HG03442 (cell line): ENCODE measurements at regions not wholly inside any gene's neighbourhood (a gene's known extent, or its start where the extent isn't known, plus 50 kb on each side); places are given as distances from the start of the nearest gene placed in this dataset.
"Not testable (repeated sequence)": the region's sequence is repeated elsewhere in the genome, so short reads cannot be mapped to it uniquely, and the experiment has no call there.

Experiments
- ATAC-seq: cut with Tn5 transposase; IDR thresholded peaks from one replicate; pipeline ENCODE4 v1.9.1; 2021; ENCODE audit warnings: mild to moderate bottlenecking, moderate library complexity; ENCODE audit not compliant: unreplicated experiment

- ATAC-seq, result not testable (repeated sequence)
These were observed 52.5 kb upstream of the CCDC71L start for GRCh38 chr7:106713452-106713851.

GRCh38 chr7:106714590-106715442 lies 53.9 kb upstream of the CCDC71L start:
- not testable (repeated sequence) for ATAC-seq

- no peak for ATAC-seq
These were observed 54.8 kb upstream of the CCDC71L start for GRCh38 chr7:106715730-106716129.

- ATAC-seq, result no peak
These were observed 56.4 kb upstream of the CCDC71L start for GRCh38 chr7:106717254-106717954.

- peak; percentile 90 for ATAC-seq
These were observed 57.3 kb upstream of the CCDC71L start for GRCh38 chr7:106717955-106718871.

- peak; percentile 52 for ATAC-seq
These were observed 59.7 kb upstream of the CCDC71L start for GRCh38 chr7:106720641-106721040.

GRCh38 chr7:106721816-106722785 lies 61.1 kb upstream of the CCDC71L start:
- ATAC-seq, result no peak

- no peak for ATAC-seq
These were observed 62.4 kb upstream of the CCDC71L start for GRCh38 chr7:106723398-106723797.

GRCh38 chr7:106729720-106730385 lies 68.9 kb upstream of the CCDC71L start:
- no peak for ATAC-seq

- ATAC-seq, result peak; percentile 76
These were observed 70.2 kb upstream of the CCDC71L start for GRCh38 chr7:106731187-106731586.

GRCh38 chr7:106731646-106732444 lies 70.9 kb upstream of the CCDC71L start:
- peak; percentile 5 for ATAC-seq

GRCh38 chr7:106735637-106736036 lies 74.7 kb upstream of the CCDC71L start:
- no peak for ATAC-seq

- no peak for ATAC-seq
These were observed 75.2 kb upstream of the CCDC71L start for GRCh38 chr7:106736123-106736507.

- peak; percentile 83 for ATAC-seq
These were observed 75.7 kb upstream of the CCDC71L start for GRCh38 chr7:106736508-106737201.

- no peak for ATAC-seq
These were observed 76.2 kb upstream of the CCDC71L start for GRCh38 chr7:106737202-106737562.

GRCh38 chr7:106740806-106741205 lies 79.8 kb upstream of the CCDC71L start:
- no peak for ATAC-seq

GRCh38 chr7:106744563-106745091 lies 83.7 kb upstream of the CCDC71L start:
- ATAC-seq, result no peak

GRCh38 chr7:106747301-106747700 lies 86.3 kb upstream of the CCDC71L start:
- not testable (repeated sequence) for ATAC-seq
